ENCODE measurements at regions not wholly inside any gene's neighbourhood (a gene's known extent, or its start where the extent isn't known, plus 50 kb on each side); places are given as distances from the start of the nearest gene placed in this dataset.

DNA sequence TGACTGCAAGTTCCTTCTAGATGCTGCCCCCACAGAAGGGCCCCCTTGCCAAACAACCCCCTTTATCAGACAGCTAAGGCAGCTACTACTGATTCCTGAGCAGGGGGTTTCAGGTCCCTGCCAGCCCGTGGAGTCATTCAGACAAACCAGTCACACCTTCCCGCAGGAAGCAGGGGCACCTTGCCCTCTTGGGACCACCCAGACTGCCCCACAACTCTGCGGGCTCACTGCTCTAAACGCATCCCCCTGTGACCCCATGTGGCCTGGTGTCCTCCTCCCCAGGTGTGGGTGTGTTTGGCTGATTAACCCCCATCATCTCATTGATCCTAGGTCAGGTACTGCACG lies 298.9 kb downstream of the TCERG1L start:
- TF ChIP-seq, protein P1, sequence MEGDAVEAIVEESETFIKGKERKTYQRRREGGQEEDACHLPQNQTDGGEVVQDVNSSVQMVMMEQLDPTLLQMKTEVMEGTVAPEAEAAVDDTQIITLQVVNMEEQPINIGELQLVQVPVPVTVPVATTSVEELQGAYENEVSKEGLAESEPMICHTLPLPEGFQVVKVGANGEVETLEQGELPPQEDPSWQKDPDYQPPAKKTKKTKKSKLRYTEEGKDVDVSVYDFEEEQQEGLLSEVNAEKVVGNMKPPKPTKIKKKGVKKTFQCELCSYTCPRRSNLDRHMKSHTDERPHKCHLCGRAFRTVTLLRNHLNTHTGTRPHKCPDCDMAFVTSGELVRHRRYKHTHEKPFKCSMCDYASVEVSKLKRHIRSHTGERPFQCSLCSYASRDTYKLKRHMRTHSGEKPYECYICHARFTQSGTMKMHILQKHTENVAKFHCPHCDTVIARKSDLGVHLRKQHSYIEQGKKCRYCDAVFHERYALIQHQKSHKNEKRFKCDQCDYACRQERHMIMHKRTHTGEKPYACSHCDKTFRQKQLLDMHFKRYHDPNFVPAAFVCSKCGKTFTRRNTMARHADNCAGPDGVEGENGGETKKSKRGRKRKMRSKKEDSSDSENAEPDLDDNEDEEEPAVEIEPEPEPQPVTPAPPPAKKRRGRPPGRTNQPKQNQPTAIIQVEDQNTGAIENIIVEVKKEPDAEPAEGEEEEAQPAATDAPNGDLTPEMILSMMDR (conservative IDR thresholded peaks at IDR 0.05; ENCODE audit: low read depth, low read length): no peak
- no peak for DNase-seq (ENCODE audit: low read depth)

DNA sequence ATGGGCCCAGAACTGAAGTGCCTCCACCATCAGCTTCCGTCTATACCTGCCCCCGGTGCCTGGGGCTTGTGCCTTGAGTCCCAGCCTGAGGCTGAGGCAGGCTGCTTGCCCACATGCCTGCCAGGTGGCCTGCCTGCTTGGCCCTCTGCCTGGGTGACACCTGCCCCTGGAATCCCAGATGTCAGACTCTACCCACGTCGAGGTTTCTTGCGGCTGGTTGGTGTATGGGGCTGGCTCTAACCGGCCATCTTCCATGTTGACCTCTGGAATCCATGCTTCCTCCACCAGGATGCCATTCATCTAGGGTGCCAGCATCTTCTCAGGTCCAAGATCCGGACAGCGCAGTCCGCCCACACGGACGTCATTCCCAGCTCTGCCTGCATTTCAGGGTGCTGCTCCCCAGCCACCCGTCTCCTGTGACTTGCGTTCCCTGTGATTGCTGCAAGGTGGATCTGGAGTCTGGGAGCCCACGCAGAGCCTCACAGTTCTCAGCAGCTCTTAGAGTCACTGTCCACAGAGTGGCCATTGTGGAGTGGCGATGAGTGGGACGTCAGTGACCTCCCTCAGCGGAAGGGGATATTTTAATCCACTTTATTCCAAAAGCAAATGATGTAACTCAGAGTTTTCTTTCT lies 298.1 kb downstream of the TCERG1L start:
- DNase-seq (ENCODE audit: low read depth): no peak
- no peak overlapping the region for H3K4me3 ChIP-seq (ENCODE audit: low read depth, low read length)
- TF ChIP-seq, protein P1 (conservative IDR thresholded peaks at IDR 0.05; ENCODE audit: low read depth, low read length): no peak

More for the DNA sequence above, 298.9 kb downstream of the TCERG1L start:
- no peak overlapping the region for H3K4me3 ChIP-seq (ENCODE audit: low read depth, low read length)

DNA sequence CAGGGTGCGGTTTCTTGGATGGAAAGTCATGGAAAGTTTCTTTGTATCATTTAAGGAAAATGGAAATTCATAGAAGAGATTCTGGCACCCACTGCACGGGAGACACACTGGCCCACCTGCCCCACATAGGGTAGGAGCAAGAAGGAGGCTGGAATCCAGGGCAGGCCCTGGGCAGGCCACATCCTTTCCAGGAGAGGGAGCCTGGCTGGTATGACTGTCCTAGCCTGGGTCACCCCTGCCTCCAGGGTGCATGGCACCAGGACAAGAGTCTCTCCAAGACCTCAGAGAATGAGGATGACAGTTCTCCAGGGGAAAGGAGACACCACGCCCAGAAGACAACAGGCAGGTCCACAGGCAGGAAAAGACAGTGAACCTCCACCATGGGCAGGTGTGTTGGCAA lies 297.2 kb downstream of the TCERG1L start:
- no peak for DNase-seq (ENCODE audit: low read depth)
- no peak overlapping the region for H3K4me3 ChIP-seq (ENCODE audit: low read depth, low read length)
- TF ChIP-seq, protein P1 (conservative IDR thresholded peaks at IDR 0.05; ENCODE audit: low read depth, low read length): no peak

DNA sequence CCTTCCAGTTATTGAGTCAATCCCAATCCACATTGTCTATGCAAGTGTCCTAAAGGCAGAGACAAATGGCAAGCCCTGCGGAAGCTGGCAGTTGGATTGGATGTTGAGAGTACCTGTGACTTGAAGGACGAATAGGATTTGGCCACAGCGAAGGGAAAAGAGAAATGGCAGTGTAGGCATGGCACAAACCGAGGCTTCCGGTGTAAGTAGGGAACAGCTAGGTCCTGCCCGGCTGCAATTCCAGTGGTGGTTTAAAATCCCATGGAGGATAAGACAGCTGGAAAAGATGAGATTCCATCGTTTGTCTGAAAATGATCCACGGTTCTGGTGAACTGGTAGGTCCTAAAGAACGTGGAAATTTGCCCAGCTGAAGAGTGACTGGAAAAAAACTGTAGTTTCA lies 296.2 kb downstream of the TCERG1L start:
- H3K4me3 ChIP-seq (ENCODE audit: low read depth, low read length): no peak overlapping the region
- TF ChIP-seq, protein P1 (conservative IDR thresholded peaks at IDR 0.05; ENCODE audit: low read depth, low read length): no peak
- DNase-seq (ENCODE audit: low read depth): no peak

DNA sequence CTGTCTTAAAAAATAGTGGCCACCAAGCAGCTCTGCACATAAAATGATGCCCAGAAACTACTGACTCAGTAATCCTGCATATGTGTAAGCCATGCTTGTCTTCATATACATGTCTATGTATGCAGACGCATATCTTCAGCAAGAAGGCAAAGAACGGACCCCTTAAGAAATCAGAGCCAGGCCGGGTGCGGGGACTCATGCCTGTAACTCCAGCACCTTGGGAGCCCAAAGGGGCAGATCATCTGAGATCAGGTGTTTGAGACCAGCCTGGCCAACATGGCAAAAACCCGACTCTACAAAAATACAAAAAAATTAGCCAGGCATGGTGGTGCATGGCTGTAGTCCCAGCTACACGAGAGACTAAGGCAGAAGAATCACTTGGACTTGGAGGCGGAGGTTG lies 295.0 kb downstream of the TCERG1L start:
- no peak overlapping the region for H3K4me3 ChIP-seq (ENCODE audit: low read depth, low read length)
- TF ChIP-seq, protein P1 (conservative IDR thresholded peaks at IDR 0.05; ENCODE audit: low read depth, low read length): no peak
- DNase-seq (ENCODE audit: low read depth): no peak

DNA sequence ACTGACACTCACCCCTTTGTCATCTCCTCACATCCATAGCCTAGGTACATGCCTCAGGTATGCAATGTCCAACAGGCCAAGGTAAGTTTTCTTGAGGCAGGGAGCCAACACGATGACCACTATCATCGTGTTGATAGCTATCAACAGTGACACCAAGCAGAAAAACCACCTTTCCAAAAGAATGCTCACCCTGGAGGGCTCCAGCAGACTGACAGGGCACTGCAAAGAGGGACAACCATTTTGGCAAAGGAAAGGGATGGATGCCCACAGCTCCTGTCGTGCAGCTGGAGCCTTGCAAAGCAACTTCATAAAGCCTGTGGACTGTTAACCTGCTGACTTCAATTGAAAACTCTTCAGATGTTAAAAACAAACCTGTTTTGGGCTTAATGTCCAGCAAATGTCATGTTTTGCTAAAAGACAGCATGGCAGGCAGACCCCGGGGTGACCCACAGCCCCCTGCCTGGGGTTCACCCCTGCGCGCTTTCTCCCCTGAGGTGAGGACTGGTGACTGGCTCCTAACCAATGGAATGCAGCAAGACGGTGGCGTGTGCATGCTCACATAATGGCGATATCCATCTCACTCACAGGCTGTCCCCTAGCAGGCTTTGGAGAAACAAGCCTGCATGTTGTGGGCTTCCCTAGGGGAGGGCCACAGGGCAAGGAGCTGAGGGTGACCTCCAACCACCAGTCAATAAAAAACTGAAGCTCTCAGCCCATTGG lies 293.8 kb downstream of the TCERG1L start:
- TF ChIP-seq, protein P1 (conservative IDR thresholded peaks at IDR 0.05; ENCODE audit: low read depth, low read length): no peak
- no peak overlapping the region for H3K4me3 ChIP-seq (ENCODE audit: low read depth, low read length)
- no peak for DNase-seq (ENCODE audit: low read depth)

All from epithelial cell of proximal tubule (primary cell).